GM12872 (cell line): ENCODE measurements at regions not wholly inside any gene's neighbourhood (a gene's known extent, or its start where the extent isn't known, plus 50 kb on each side); places are given as distances from the start of the nearest gene placed in this dataset.

Experiments
- TF ChIP-seq, protein P1 (sequence below): IDR thresholded peaks from 3 replicates; pipeline ENCODE4 v1.5.1; 2011; ENCODE audit warnings: low read depth, mild to moderate bottlenecking, low read length, moderate library complexity; ENCODE audit not compliant: insufficient read depth

DNA sequence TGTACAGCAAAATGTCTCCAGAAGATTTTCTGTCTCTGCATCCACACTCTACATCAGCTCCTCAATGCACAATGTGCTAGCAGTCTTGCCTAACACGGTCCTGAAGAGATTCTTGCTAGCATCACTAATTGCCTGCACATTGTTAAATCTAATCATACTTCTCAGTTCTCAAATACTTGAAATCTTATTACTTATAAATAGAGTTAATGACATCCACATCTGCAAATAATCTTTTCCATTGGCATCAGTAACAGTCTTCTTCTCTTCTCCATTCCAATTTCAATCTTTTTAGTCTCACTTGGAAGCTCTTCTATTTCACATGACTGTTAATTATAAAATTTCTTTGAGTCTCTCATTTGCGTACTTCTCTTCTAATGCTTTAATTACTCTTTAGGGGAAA lies 630.5 kb upstream of the SLITRK6 start:
- TF ChIP-seq, protein P1, sequence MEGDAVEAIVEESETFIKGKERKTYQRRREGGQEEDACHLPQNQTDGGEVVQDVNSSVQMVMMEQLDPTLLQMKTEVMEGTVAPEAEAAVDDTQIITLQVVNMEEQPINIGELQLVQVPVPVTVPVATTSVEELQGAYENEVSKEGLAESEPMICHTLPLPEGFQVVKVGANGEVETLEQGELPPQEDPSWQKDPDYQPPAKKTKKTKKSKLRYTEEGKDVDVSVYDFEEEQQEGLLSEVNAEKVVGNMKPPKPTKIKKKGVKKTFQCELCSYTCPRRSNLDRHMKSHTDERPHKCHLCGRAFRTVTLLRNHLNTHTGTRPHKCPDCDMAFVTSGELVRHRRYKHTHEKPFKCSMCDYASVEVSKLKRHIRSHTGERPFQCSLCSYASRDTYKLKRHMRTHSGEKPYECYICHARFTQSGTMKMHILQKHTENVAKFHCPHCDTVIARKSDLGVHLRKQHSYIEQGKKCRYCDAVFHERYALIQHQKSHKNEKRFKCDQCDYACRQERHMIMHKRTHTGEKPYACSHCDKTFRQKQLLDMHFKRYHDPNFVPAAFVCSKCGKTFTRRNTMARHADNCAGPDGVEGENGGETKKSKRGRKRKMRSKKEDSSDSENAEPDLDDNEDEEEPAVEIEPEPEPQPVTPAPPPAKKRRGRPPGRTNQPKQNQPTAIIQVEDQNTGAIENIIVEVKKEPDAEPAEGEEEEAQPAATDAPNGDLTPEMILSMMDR = no peak

DNA sequence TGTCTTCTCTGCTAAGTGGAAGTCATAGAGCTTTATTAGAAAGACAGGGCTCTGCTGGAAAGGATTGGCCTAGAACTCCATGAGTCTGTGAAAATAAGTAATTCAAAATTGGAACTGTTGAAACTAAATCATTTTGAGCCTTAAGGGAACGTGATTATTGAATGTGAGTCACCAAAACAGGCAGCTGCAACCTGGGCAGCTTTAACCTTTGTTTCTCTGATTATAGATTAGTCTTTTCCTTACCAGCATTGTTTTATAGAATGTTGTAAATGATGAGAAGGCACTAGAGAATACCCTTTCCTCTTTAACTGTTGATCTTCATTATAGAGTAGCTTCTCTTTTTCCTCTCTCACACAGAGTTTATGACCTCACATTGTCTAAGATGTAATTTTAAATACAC lies 638.8 kb upstream of the SLITRK6 start:
- TF ChIP-seq, protein P1 = no peak

DNA sequence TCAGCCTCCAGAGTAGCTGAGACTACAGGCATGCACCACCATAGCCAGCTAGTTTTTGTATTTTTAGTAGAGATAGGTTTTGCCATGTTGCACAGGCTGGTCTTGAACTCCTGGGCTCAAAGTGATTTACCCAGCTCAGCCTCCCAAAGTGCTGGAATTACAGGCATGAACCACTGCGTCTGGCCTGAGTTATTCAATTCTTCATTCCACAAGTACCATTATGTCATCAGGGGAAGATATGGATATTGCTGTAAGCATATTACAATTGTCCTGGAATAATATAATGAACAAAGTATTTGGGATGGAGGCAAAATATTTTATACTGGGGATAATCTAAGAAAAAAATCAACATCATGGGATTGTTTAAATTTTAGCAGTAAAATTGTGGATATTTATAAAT lies 646.0 kb upstream of the SLITRK6 start:
- TF ChIP-seq, protein P1 = no peak

DNA sequence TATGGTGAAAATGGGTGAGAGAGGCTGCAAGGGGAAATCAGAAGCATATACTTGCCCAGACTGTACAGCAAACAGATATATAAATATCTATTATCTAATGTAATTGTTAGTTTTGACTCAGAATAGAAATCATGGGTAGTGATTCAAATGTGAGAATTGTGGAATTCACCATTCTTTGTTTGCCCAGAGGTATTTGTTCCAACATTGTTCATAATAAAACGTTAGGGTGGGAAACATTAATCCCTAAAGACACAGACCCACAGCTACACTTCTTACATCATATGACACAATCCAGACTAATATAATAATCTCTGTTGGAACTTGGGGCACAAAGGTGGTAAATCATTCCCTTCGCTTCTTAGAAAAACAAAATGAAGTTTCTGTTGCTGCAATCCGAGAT lies 646.5 kb upstream of the SLITRK6 start:
- TF ChIP-seq, protein P1 = no peak

DNA sequence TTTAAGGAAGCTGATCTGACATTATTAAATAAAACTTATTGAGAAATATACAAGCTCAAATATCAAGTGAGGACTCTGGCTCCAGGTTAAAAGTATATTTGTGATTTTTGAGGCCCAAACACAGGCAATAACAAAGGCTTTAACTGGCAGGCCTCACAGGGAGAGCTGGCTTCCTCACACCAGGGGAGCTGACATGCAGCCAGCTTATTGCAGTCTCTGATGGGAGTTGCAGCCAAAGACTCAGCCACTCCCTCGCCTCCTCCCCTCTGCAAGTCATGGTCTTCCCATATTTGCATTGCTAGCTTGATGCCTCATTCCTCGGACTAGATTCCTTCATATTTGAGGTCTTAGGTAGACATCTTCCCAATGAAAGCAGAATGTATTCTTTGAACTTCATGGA lies 647.1 kb upstream of the SLITRK6 start:
- TF ChIP-seq, protein P1 = no peak

DNA sequence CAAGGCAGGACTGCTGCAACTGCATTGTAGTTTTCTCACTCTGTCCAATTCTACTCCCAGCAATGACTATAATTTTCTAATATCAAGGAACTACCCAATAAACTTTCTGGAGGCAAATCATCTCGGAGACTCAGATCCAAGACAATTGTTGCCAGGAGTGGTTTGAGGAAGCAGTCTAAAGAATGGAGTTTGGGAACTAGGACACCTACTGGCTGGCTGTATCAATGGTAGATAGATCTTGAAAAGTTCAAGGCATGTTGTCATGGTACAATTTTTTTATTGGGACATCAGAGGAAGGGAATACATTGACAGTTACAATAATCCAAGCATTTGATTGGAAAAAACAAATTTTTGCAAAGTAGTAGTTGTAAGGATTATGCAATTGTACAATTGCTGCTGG lies 648.3 kb upstream of the SLITRK6 start:
- TF ChIP-seq, protein P1 = no peak

DNA sequence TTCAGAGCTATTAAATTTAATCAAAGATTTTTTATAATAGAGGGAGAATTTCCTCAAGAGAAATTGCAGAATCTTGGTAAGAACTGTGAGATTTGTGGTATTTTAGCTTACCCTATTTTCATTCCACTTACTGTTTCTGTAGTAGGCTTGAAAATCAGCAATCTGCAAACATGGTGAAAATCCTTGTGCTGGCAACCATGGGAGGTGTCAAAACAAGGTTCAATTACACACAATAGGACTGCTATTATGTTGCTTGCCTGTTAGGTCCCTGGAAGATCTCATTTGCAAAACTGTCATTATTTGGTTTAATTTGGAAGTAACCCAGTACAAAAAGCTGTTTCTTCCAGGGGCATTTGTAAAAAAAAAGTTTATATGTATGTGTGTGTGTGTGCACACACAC lies 662.8 kb upstream of the SLITRK6 start:
- TF ChIP-seq, protein P1 = no peak

DNA sequence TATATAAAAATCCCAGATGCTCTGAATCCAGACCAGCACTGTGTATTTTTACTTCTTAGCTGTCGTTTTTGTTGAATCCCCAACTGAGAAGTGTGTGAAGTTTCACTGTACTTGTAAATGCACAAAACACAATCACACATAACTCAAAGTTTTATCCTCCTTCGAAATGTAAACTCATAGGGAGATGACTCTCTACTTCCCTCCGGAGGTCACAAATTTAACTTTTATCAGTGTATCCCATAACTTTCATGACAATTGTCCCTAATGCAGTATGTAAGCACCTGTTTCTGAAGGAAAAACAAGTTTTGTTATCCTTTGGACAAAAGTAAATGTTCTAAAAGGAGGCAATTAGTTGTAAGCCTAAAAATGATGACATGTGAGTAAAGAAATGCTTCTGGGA lies 665.0 kb upstream of the SLITRK6 start:
- TF ChIP-seq, protein P1 = no peak
